Epithelial cell of proximal tubule (primary cell): ENCODE measurements at regions not wholly inside any gene's neighbourhood (a gene's known extent, or its start where the extent isn't known, plus 50 kb on each side); places are given as distances from the start of the nearest gene placed in this dataset.

ENCODE experiments used
- DNase-seq: peaks from one replicate; pipeline ENCODE4 v3.0.0-alpha.2; 2011; ENCODE audit warnings: low read depth
- H3K4me3 ChIP-seq: 2 replicates; pipeline ENCODE4 v1.5.1; 2011; ENCODE audit warnings: low read depth, mild to moderate bottlenecking, low read length
- TF ChIP-seq, protein P1 (sequence below): conservative IDR thresholded peaks from 2 replicates; pipeline ENCODE4 v1.5.1; 2012; ENCODE audit warnings: low read depth, mild to moderate bottlenecking, low read length

DNA sequence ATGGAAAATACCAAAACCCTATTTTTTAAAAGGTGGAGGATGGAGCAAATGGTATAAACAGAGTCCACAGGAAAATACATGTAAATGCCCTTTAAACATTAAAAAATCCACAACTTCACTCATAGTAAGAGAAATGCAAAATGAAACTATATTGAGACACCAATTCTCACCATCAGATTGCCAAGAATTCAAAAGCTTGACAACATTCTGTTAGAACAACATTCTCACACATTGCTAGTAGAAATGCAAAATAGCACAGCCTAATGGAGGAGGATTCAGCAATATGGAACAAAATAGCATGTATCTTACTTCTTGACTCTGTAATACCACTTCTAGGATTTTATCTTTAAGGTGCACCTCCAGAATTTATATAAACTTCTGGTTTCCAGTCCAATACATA is 351.8 kb downstream of the NXPE2 start:
- TF ChIP-seq, protein P1, sequence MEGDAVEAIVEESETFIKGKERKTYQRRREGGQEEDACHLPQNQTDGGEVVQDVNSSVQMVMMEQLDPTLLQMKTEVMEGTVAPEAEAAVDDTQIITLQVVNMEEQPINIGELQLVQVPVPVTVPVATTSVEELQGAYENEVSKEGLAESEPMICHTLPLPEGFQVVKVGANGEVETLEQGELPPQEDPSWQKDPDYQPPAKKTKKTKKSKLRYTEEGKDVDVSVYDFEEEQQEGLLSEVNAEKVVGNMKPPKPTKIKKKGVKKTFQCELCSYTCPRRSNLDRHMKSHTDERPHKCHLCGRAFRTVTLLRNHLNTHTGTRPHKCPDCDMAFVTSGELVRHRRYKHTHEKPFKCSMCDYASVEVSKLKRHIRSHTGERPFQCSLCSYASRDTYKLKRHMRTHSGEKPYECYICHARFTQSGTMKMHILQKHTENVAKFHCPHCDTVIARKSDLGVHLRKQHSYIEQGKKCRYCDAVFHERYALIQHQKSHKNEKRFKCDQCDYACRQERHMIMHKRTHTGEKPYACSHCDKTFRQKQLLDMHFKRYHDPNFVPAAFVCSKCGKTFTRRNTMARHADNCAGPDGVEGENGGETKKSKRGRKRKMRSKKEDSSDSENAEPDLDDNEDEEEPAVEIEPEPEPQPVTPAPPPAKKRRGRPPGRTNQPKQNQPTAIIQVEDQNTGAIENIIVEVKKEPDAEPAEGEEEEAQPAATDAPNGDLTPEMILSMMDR, result no peak
- no peak overlapping the region for H3K4me3 ChIP-seq
- no peak for DNase-seq

DNA sequence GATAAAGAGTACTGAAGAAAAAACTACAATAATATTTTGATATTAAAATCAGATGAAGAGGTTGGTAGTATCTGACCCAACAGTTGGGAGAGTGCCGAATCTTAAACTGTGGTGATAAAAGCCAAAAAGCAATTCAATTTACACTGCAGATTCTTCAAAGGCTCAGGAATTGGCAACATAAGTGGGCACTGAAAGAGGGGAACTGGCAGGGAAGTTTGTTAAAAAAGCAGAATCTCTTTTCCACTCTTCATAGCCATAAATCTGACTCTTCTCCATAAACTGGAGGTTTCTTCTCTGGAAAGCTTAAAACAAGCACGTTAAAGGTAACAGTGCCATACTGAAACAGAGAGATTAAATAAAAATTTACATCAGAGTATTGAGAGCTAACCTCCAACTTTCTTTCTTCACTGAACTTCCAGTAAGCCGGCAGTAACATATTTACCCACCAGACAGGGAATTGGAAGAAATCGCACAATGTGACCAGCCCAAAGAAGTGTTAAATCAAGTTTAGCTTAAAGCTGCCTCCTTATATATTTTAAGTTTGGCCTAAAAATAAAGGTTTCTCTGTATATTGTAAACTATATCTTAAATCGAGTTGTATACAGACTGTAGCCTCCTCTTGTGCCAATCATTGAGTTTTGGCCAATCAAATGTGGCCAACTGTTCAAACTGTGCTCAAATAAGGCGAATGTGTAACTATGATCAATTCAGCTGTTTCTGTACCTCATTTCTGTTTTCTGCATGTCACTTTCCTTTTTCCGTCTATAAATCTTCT is 358.3 kb downstream of the NXPE2 start:
- TF ChIP-seq, protein P1, result no peak
- H3K4me3 ChIP-seq, result no peak overlapping the region
- no peak for DNase-seq

DNA sequence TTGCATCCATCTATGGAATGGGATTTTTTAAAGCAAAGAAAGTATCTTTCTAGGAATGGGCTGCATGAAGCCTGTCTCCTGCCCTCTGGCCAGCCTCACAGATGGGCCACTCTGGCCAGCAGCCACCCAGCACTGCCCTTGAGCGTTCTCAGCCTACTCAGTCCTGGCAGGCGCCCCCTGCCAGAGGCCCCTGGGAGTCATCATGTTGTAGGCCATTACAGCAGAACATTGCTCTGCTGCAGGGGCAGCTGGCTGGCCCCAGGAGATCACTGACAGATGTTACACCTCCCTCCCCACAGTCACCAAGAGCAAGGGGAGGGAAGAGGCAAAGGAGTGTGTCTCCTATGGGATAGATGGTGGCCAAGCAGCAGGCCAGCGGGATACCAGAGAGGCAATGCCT is 363.7 kb downstream of the NXPE2 start:
- no peak for DNase-seq
- no peak overlapping the region for H3K4me3 ChIP-seq
- TF ChIP-seq, protein P1, result no peak

DNA sequence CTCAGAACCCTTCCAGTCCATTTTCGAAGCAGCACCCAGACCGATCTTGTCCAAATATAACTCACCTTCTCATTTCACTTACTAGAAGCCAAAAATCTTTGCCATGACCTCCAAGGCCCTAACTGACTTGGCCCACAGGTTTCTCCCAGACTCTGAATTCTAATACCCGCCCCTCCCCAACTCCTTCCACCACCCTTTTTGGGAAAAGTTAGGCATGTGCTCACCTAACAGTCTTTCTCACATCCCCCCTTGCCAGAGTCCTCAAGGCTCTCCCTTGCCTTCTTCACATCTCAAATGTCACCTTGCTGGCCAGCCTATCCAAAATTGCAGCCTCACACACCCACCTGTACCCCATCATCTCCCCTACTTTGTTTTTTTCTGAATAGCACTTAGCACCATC is 369.3 kb downstream of the NXPE2 start:
- TF ChIP-seq, protein P1, result no peak
- no peak for DNase-seq

DNA sequence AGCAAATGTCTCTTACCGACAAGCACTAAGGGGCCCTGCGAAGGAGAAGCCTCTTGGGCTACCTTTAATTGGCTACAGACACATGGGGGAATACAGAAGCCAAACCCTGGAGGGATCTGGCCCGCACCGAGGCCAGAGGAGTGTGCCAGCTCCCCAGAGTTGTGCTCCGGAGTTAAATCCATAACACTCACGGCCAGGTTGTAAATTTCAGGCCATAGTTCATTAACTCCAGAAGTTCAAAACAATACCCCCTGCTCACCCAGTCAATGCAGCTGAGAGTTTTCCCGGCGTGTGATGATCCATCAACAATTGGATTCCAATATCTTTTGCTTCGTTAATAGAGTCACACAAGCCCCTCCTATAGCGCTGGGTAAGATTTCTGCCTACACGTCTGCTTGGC is 371.5 kb downstream of the NXPE2 start:
- TF ChIP-seq, protein P1, result no peak
- H3K4me3 ChIP-seq, result no peak overlapping the region
- DNase-seq, result no peak

More for the DNA sequence above, 369.3 kb downstream of the NXPE2 start:
- H3K4me3 ChIP-seq, result no peak overlapping the region

DNA sequence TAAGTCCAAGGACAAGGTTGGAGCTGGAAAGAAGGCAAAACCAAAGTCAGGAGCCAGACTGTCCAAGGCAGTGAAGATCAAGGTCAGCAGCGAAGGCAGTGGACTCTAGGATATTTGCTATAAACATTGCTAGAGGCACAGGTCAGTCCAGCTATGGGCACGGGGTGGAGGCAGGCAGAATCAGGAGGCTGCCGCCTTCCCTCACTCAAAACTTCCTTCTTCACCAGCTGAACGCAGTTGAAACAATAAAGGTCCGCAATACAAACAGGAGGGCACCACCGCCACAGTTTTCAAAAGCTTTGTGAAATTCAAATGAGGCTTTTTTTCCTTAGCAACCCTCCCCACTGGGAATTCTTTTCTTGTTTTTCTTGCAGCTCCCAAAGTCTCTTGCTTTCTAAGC is 372.4 kb downstream of the NXPE2 start:
- no peak for DNase-seq
- H3K4me3 ChIP-seq, result no peak overlapping the region
- TF ChIP-seq, protein P1, result no peak
